ENCODE measurements at regions not wholly inside any gene's neighbourhood (a gene's known extent, or its start where the extent isn't known, plus 50 kb on each side); places are given as distances from the start of the nearest gene placed in this dataset.

- TF ChIP-seq TCF3 (CRISPR knock-in tag; IDR thresholded peaks at IDR 0.05) (no peak), MGA (IDR thresholded peaks at IDR 0.05) (peak; percentile 78), DEAF1 (CRISPR knock-in tag; IDR thresholded peaks at IDR 0.05) (peak; percentile 40; the same call in 1 of the 2 replicates), ZBTB17 (CRISPR knock-in tag; IDR thresholded peaks at IDR 0.05) (no peak), PTTG1 (tag; IDR thresholded peaks at IDR 0.05; ENCODE audit: low read depth) (no peak), FOXA1 (IDR thresholded peaks at IDR 0.05; ENCODE audit: borderline replicate concordance) (no peak), MCM5 (IDR thresholded peaks at IDR 0.05; ENCODE audit: low read depth) (no peak), CHAMP1 (IDR thresholded peaks at IDR 0.05) (no peak), E2F6 (IDR thresholded peaks at IDR 0.05; ENCODE audit: borderline replicate concordance in 1 of 2, extremely low read depth in 1 of 2, insufficient read depth in 1 of 2, insufficient read length in 1 of 2, low read depth in 1 of 2, low read length in 1 of 2, poor library complexity in 1 of 2, severe bottlenecking in 1 of 2) (peak; percentile 73 to 96), PCBP1 (IDR thresholded peaks at IDR 0.05; ENCODE audit: low read depth, low read length, poor library complexity, severe bottlenecking) (no peak)
These were observed 226.8 kb upstream of the IGF1R start (continued) for GRCh38 chr15:98421419-98422129.
